Breast epithelium (tissue), 3 donors: ENCODE measurements at regions not wholly inside any gene's neighbourhood (a gene's known extent, or its start where the extent isn't known, plus 50 kb on each side); places are given as distances from the start of the nearest gene placed in this dataset.

ENCODE experiments used
- POLR2A ChIP-seq: fragments of 450-650 bp; IDR thresholded peaks from one replicate; pipeline ENCODE4 v1.6.1; 2016; ENCODE audit warnings: antibody characterized with exemption, mild to moderate bottlenecking, moderate library complexity
- POLR2AphosphoS5 ChIP-seq, 3 donors: sonication (generic); formaldehyde crosslinking; IDR thresholded peaks; one replicate each; pipeline ENCODE4 v1.6.1; 2017; ENCODE audit warnings: antibody characterized with exemption in 3 of 3
- TF ChIP-seq, protein P1 (sequence below), 3 donors: fragments of 450-650 bp; IDR thresholded peaks; one replicate each; pipeline ENCODE4 v1.5.1; 2016 to 2017; ENCODE audit warnings: antibody characterized with exemption in 3 of 3, mild to moderate bottlenecking in 3 of 3, moderate library complexity in 3 of 3

- TF ChIP-seq, protein P1, sequence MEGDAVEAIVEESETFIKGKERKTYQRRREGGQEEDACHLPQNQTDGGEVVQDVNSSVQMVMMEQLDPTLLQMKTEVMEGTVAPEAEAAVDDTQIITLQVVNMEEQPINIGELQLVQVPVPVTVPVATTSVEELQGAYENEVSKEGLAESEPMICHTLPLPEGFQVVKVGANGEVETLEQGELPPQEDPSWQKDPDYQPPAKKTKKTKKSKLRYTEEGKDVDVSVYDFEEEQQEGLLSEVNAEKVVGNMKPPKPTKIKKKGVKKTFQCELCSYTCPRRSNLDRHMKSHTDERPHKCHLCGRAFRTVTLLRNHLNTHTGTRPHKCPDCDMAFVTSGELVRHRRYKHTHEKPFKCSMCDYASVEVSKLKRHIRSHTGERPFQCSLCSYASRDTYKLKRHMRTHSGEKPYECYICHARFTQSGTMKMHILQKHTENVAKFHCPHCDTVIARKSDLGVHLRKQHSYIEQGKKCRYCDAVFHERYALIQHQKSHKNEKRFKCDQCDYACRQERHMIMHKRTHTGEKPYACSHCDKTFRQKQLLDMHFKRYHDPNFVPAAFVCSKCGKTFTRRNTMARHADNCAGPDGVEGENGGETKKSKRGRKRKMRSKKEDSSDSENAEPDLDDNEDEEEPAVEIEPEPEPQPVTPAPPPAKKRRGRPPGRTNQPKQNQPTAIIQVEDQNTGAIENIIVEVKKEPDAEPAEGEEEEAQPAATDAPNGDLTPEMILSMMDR (IDR thresholded peaks at IDR 0.05): no peak
- TF ChIP-seq POLR2A (no peak), POLR2AphosphoS5 (IDR thresholded peaks at IDR 0.05) (no peak)
Measured at GRCh38 chr10:4718544-4718943, 107.5 kb upstream of the AKR1E2 start.
